GM12892 (cell line): ENCODE measurements at regions not wholly inside any gene's neighbourhood (a gene's known extent, or its start where the extent isn't known, plus 50 kb on each side); places are given as distances from the start of the nearest gene placed in this dataset.

Experiments used
- POLR2A ChIP-seq: IDR thresholded peaks from 2 replicates; pipeline ENCODE4 v1.6.1; 2011; ENCODE audit warnings: low read depth, low read length, control low read depth
- TAF1 ChIP-seq: IDR thresholded peaks from 2 replicates; pipeline ENCODE4 v1.6.1; 2011; ENCODE audit warnings: low read depth, mild to moderate bottlenecking, control low read depth, low read length, borderline replicate concordance

DNA sequence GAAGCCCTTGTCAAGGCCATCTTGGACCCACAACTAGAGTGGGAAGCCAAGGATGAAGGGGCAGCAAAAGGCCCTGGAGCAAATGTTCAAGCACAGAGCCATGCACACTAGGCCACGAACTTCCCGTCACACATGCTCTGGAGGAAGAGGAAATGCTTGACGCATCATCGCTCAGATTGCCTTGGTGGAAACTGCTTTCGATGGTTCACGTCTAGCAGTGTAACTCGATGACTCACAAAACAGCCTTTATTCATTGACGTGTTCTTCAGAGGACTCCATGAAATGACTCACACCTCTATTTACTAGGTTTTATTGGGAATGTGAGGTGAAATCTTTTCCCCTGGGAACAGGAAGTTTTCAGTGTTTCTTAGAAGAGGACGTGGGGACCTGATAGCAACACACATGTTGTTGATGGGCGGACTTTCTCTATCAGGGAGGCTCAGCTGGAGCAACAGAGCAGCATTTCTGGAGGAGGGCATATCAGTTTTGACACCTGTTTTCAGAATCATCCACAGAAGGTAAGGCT is 79.8 kb upstream of the FLT1 start:
- no peak for TF ChIP-seq POLR2A
- no peak for TF ChIP-seq TAF1
